Limb (tissue), 2 donors: ENCODE measurements at regions not wholly inside any gene's neighbourhood (a gene's known extent, or its start where the extent isn't known, plus 50 kb on each side); places are given as distances from the start of the nearest gene placed in this dataset.

Experiments used
- DNase-seq, 2 donors: peaks; one replicate each; pipeline ENCODE4 v3.0.0-alpha.2; 2016; ENCODE audit errors: extremely low spot score in 2 of 2

DNA sequence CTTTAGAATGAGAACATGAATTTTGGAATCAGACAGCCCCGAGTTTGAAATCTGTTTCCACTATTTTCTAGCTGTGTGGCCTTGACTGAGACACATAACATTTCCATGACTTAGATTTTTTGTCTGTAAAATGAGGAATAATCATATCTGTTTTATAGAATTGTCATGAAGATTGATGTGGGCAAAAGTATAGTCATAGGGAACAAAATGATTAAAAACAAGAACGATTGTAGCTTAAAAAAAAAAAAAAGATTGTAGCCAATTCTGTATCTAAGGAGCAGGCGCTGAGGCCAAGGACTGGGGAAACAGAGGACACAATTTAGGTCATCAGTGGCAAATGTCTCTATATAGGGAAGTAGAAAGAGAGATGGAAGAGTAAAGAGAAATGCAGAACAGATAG lies 201.6 kb upstream of the C1QTNF7 start:
- no peak for DNase-seq

DNA sequence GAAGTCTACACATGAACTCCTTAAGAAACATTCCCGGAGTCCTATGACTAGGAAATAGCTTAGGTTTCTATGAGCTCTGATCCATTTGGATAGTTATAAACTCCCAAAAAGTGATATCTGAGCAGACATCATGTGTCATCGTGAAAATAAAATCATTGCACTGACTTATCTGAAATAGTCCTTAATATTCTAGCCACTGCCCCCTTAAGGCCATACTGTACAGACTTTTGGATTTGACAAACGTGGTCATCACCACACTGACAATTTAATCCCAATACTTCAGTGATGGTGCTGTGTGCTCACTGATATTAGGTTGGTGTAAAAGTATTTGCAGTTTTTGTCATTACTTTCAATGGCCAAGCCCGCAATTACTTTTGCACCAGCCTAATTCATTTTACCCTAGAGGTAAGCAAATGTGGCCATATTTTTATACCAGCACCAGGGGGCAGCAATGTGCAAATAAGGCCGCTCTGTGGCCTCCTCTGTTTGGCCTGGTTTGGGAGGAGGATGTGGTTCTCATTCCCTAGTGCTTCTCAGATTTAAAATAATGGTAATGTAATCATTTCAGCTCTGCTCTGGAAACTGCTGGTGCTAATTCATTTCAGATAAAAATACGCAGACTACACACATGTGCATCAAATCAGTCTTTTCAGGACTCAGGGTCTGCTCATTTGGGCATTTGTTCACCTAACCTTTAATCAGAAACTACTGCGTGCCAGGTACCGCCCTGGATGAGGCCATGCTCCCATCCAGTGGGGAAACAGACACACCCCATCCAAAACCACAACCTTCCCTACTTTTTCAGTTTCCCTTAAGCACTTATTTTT lies 196.4 kb upstream of the C1QTNF7 start:
- peak; percentile 83 to 86 for DNase-seq

DNA sequence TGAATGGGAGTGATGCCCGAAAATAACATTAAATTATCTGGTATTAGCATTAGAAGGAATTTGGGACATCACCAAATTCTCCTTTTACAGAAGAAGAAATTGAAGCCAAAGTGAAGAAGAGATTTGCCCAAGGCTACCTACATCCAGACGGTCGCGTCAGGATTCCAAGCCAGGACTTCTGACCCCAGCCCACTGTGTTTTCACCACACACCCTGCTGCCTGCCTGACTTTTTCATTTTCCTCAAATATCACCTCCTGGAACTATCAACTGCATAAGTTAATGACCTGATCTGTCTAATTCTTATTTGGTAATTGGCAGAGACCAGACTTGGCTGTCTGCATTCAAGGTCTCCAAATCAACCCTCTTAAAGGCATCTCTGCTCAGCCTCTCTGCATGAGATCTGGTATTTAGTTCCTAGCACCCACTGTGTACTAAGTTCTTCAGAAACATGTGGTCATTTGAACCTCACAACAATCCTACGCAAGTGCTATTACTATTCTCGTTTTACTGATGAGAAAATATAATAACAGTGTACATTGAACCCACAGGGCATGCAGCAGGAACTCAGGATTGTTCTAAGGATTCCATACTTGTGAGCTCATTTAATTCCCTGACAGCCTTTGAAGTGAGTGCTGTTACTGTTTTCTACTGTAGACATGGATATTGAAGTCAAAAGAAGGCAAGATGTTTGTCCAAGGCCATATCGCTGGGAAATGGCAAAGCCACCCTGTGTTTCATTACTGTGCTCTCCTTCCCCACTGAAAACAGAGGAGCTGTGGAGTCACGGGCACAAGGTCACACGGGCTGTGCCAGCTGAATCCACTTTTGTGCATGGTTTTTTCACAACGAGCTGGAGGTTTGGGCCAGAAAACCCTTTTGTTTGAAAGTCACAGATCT lies 195.2 kb upstream of the C1QTNF7 start:
- no peak for DNase-seq

DNA sequence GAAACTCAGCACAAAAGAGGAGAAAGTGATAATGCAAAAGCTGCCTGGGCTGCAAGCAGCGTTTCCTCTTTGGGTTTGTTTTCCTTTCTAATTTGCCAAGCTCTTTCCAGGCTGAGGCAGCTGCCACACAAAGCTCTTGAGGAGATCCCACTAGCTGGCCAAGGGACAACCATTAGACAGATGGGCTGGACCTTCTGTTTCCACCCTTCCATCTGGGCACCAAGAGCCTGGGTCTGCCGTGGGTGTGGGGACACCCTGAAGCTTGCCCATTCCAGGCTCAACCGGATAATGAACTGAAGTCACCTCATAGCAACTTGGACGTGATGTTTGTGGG lies 194.6 kb upstream of the C1QTNF7 start:
- no peak for DNase-seq

DNA sequence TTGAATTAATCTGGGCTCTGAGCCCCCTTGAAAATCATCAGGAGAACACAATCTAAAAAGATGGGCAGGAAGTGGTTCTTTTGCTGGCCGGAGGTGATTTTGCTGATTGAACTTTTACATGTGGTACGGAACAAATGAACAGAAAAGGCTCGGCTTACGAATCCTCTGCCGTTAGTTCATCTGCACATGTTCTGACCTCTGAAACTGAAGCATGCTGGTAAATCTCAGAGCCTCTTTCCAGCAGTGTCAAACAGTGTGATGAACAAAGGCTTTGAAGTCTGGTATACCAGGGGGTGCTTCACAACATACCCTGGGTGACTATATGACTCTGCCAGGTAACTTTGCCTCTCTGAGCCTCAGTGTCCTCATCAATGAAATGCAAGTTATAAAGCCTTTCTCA lies 194.2 kb upstream of the C1QTNF7 start:
- DNase-seq, result no peak

DNA sequence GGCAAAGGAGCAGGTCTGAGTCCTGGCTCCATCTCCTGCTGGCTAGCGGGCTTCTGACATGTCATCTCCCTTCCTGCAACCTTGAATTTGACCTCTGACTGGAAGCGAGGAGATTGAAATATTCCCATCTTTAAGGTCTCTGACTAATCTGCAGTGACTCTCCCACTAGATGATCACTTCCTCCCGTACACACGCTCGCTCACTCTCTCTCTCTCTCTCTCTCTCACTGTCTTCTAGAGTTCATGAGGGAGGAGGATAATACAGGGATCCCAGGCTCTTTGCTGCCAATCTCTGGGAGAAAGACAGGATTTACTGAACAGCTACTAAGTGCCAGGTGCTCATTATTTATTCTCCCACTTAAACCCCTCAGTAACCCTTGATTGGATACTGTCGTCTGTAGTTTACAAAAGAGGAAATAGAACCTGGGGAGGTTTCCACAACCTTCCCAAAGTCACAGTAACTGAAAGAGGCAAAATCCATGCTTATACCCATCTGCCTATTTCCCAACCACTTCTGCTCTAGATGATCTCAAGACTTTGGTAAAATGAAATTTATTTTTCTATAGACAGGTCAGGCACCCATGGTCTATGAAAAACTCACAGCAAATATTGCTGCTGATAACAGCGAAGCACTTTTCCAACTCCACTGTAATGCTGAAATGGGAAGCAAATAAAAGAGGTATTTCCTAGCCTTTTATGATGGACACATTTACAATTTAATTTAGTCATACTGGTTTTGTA lies 193.5 kb upstream of the C1QTNF7 start:
- DNase-seq, result no peak

DNA sequence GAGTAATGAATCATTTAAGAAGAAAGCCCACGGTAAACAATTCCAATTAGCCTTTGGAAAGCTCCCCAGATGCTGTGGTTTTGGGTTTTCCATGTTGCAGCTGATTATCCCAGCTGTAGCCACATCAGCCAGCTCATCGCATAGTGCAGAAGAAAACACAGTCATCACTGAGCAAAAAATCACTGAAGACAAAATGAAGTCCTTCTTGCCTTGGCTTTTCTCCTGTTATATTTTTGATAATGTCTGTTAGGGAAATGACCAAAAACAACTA lies 193.0 kb upstream of the C1QTNF7 start:
- no peak for DNase-seq

DNA sequence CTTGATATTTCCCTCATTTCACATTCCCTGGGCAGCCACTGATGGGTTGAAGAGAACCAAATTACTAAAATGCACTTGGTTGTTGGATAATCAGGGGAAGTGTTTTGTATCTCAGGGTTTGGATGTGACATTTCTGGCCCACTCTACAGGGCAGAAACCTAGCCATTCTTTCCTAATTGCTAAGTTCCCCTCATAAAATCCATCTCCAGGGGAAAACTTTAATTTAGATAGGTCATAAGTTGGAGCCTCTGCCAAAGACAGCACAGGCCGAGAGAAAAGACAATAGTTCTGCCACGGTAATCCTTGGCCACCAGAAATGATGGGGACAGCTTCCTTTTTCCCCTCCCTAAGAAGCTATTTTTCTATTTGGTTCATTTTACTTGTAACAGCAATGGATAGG lies 192.7 kb upstream of the C1QTNF7 start:
- DNase-seq, result no peak

DNA sequence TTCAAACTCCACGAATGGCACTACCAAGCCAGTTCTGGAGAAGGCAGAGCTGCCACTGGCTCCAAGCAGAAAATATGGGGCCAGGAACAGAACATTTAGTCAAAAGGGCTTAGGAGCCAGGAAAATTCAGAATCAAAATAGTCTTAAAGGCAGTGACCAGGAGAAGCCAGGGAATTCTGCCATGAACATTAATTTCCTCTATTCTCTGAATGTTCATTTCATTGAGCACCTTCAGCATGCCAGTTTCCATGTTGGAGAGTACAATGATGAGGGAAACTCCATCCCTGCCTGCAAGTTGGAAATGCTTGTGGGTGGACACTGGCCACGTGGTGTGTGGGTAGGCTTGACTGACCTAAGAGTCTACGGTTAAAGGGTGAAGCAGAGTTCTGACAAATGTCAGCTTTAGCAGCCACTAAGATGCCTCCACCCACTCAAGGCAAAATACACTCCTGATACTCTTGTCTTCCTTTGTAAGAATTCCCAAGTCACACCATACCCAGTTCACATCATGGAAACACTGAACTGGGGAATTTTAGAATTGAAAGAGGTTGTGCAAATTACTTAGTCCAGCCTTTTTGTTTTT lies 190.1 kb upstream of the C1QTNF7 start:
- no peak for DNase-seq

DNA sequence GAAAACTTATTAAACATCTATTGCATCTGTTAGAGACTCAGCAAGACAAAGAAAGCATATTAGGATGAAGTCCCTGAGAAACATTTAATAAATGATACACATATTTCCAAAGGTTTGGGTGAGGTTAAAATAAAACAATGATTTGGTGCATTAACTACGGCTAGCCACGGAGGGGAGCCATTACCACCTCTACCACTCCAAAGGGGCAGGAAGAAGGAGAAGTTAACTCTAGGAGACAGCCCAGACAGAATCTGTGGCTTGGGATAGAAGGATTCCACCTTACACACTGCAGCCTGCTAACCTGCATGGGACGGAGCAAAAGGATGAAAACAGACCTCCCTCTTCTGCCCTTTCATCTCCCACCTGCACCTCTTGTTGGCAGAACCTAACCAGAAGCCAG lies 189.1 kb upstream of the C1QTNF7 start:
- peak; percentile 54 to 63 for DNase-seq

DNA sequence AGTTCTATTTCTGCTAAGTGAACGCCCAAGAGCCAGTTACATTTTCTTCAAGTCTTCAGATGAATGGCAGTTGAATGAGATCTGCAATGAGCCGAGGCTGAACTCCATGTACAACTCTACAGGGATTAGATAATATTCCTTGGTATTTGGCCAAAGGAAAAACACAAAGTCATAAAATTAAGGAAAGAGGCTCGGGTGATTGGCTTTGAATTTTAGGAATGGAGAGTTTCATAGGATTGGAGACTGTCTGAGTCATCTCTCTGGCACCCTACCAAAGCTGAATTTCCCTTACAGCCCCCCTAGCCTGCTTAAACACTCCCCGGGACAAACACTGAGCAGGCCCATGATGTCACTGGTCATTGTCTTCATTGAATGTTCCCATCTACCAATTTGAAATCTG lies 188.0 kb upstream of the C1QTNF7 start:
- DNase-seq, result peak in 1 of 2 donors; percentile 52

DNA sequence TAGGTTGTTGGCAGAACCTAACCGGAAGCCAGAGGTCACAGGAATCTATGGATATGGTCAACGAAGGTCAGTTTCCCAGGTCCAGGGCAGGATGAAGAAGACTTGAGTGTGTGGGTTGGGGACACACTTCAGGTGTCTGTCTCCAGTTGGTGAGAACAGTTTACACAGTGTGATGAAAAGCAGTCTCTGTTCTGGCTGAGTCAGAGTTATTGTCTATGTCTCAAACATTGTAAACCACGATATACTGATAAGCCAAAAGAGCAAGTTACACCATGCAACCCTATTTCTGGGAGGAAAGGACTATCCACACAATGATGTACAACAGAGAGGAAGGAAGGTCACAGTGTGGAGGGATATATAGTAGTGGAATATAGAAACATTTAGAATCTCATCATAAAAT lies 187.1 kb upstream of the C1QTNF7 start:
- DNase-seq, result no peak

DNA sequence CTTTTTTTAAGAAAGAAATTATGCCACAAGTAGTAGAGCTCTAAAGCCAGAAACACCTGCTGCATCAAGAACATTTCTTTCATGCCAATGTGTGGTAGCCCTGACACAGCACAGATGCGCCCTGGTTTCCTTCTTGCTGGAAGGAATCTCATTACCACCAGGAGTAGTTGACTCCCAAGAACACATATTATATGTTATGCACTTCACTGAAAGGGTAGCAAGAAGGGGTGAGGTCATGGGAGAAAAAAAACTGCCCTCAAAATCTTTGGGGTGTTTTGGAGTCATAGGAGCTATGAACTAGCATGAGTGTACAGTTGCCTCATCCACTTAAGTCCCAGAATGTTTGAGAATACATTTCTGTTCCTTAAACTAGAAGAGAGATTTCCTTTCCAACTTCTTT lies 185.8 kb upstream of the C1QTNF7 start:
- DNase-seq, result no peak

DNA sequence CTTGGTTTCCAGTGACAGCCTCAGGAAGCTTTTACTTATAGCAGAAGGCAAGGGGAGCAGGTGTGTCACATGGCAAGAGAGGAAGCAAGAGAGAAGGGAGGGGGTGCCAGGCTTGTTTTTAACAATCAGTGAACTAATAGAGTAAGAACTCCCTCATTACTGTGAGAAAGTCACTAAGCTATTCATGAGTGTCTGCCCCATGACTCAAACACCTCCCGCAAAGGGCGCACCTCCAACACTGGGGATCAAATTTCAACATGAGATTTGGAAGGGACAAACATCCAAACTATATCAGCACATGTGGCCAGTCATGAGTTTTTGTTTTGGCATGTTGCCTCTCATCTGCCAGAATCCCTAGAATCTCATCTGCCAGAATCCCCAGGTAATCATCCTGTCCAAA lies 183.5 kb upstream of the C1QTNF7 start:
- no peak for DNase-seq

DNA sequence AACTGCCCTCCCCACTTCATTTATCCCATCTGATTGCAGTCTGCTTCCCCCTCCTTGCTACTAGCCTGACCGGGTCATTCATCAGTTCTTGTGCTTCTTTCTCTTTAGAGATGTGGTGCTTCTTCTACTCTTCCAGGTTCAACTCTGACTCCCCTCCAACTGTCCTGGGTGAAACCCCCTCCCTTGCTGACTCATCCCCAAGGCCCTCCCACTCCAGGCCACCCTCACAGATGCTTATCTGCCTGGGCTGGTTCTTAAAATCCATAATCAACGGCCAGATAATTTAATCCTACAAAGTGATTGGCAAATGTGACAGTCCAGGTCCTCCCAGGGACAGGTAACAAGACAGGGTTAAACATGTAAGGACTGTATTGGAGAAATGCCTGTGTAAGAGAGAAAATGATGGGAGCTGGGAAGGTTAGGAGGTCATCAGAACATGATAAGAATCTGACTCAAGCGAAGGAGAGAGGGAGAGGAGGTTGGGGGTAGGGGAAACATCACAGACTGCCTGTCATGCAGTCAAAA lies 182.8 kb upstream of the C1QTNF7 start:
- no peak for DNase-seq

DNA sequence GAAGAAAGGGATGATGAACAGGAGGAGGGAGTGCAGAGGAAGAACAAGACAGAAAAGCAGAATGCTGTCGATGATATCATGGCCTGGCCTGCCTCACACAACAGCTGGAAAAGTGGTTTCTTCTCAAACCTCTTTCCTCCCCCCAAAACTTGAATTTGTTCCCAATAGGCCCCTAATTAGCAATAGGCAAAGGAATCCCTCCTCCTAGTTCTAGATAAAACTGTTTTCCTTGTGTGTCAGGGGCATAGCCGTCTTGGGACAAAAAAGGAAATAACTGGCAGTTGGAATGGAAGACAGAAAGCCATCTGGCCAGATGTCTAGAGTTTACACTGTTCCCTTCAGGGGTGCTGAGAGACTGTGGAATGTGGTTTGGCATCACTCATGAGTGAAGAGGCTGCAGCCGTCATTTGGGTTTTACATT lies 177.8 kb upstream of the C1QTNF7 start:
- peak in 1 of 2 donors; percentile 74 for DNase-seq

DNA sequence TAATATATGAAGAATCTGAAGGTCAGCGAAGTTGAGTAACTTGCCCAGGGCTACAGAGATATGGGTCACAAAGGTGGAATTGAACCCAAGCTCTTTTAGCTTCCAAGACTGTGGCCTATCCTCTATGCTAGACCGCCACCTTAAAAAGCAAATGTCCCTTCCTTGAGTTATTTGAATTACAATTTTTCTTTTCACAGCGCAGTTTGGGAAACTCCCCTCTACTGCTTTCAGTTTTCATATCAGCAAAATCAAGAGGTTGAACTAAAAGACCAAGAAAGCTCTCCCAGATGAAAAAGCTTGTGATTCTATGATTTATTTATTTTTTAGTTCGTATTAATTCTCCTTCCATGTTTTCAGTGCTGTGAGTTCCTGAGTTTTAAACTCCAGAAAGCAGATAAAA lies 174.5 kb upstream of the C1QTNF7 start:
- DNase-seq, result no peak

DNA sequence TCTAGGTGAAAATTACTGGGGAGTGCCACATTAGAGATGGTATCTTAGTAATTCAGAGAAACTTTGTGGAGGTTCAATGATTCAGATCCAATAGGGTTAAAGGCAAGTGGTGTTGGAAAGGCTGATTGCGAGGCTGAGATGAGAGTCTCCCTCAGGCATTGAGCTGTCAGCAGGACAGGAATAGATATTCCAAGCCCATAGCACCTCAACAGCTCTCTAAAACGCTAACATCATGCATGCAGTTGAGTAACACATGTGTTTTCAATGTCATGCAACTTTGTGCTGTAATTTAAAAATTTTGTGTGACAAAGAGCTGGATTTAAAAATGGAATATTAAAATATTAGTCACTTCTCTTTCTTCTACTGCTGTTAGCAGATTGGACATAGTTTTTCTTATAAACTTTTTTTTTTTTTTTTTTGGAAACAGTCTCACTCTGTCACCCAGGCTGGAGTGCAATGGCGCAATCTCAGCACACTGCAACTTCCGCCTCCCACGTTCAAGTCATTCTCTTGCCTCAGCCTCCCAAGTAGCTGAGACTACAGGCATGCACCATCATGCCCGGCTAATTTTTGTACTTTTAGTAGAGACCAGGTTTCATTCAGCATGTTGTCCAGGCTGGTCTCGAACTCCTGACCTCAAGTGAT lies 173.5 kb upstream of the C1QTNF7 start:
- no peak for DNase-seq

DNA sequence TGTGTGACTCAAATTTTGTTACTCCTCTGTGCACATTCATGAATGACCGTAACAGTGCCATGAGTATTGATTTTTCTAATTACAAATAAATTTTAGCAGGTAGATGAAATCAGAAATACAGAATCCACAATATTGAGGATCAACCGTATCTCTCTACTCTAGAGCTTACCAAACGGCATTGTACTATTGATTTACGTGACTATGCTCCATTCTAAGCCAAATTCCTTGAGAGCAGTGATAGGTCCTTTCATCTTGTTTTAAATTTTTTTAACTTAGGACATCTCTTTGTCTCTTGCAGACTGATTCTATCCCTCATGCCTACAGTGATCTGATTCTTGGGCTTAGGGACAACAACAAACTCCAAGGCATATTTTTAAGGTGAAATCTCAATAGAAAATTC lies 172.3 kb upstream of the C1QTNF7 start:
- no peak for DNase-seq

DNA sequence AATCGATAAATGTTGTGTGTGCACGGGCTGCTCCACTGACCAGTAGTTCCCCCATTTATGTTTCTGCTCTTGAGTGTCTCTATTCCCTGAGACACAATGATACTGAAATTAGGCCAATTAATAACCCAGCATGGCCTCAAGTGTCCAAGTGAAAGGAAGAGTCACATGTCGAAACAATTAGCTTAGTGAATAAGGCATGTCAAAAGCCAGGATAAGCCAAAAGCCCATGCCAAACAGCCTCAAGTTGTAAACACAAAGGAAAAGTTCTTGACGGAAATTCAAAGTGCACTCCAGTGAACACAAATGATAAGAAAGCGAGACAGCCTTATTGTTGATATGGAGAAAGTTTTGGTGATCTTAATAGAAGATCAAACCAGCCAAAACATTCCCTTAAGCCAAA lies 167.1 kb upstream of the C1QTNF7 start:
- DNase-seq, result no peak

DNA sequence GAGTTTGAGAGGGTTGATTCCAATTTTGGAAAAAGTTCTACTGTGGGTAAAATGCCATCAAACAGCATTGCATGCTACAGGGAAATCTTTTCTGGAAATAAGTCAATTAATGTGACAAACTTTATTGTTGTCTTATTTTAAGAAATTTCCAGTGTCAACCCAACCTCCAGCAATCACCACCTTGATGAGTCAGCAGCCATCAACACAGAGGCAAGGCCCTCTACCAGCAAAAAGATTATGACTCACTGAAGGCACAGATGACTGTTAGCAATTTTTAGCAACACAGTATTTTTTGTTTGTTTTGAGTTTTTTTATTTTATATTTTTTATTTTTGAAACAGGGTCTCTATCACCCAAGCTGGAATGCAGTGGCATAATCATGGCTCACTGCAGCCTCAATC lies 165.4 kb upstream of the C1QTNF7 start:
- DNase-seq, result no peak
